ENCODE measurements at regions not wholly inside any gene's neighbourhood (a gene's known extent, or its start where the extent isn't known, plus 50 kb on each side); places are given as distances from the start of the nearest gene placed in this dataset.

DNA sequence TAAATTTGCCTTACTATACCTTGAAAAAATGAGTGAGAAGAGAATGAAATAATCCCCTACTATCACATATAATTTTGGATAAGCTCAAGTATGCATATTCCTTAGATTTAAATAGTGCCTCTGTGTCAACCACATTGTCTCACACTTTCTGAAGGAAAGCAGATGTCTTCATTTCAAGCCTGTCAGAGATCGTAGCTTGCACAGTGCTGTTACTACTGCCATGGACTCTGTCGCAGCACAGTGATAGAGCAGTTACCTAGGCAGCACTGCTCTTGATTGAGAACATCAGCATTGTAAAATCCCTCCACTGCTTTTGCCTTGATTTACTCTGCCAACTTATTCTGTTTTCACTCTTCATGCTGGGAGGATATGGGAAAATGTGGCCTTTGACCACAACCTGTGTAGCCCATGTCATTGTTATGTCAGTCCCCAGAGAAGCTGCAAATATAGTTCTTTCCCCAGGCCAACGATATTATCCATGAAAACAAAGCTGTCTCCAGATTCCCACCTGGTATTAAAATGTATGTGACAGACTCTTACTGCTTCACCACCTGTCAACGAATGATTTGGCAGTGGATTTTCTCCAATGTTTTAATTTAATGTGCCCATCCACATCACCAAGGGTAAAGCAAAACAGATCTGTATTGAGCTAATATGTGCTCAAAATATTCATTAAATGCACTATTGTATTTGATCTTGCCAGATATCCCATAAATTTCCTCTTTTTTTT is 675.7 kb downstream of the METTL4 start:
- Histone ChIP-seq H3K27me3 (ENCODE audit: insufficient read depth, poor library complexity, severe bottlenecking) (peaks cover 3% of the 10 kb centered on the region), H3K27ac (replicated peaks) (no peak overlapping the region), H3K4me3 (replicated peaks; ENCODE audit: insufficient read depth, low read length) (no peak overlapping the region)
- TF ChIP-seq POLR2AphosphoS5 (IDR thresholded peaks at IDR 0.05; ENCODE audit: low read depth) (no peak), SPI1 (IDR thresholded peaks at IDR 0.05; ENCODE audit: borderline replicate concordance, low read depth) (no peak), REST (IDR thresholded peaks at IDR 0.05; ENCODE audit: insufficient replicate concordance, low read depth) (no peak), GABPA (IDR thresholded peaks at IDR 0.05; ENCODE audit: low read depth) (no peak)
- TF ChIP-seq, protein P1, sequence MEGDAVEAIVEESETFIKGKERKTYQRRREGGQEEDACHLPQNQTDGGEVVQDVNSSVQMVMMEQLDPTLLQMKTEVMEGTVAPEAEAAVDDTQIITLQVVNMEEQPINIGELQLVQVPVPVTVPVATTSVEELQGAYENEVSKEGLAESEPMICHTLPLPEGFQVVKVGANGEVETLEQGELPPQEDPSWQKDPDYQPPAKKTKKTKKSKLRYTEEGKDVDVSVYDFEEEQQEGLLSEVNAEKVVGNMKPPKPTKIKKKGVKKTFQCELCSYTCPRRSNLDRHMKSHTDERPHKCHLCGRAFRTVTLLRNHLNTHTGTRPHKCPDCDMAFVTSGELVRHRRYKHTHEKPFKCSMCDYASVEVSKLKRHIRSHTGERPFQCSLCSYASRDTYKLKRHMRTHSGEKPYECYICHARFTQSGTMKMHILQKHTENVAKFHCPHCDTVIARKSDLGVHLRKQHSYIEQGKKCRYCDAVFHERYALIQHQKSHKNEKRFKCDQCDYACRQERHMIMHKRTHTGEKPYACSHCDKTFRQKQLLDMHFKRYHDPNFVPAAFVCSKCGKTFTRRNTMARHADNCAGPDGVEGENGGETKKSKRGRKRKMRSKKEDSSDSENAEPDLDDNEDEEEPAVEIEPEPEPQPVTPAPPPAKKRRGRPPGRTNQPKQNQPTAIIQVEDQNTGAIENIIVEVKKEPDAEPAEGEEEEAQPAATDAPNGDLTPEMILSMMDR (IDR thresholded peaks at IDR 0.05; ENCODE audit: insufficient read depth, low read length), result no peak
- DNase-seq (ENCODE audit: low read depth in 1 of 2, low spot score in 1 of 2), result no peak

DNA sequence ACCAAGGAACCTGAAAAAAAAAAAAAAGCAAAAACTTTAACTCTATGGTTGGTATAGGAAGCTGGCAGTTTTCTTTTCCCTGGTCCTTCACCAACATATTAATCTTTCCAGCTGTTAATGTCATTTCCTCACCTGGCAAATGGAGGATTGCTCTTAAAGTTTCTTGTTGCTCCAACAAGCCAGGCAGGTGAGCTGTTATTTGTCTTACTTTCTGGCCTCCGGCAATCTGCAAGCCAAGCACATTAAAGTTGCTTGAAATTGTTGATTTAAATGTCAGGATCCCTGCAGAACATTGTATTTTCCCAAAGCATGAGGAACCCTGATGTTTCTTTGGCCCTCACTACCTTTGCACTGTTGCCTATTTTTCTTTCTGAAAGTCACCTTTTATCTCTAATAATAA is 664.9 kb downstream of the METTL4 start:
- Histone ChIP-seq H3K4me3 (replicated peaks; ENCODE audit: insufficient read depth, low read length) (no peak overlapping the region), H3K27ac (replicated peaks) (no peak overlapping the region), H3K27me3 (ENCODE audit: insufficient read depth, poor library complexity, severe bottlenecking) (no peaks in the 10 kb centered on the region)
- DNase-seq (ENCODE audit: low read depth in 1 of 2, low spot score in 1 of 2), result no peak
- no peak for TF ChIP-seq SPI1 (IDR thresholded peaks at IDR 0.05; ENCODE audit: borderline replicate concordance, low read depth)
- TF ChIP-seq, protein P1 (IDR thresholded peaks at IDR 0.05; ENCODE audit: insufficient read depth, low read length), result no peak
- TF ChIP-seq POLR2AphosphoS5 (IDR thresholded peaks at IDR 0.05; ENCODE audit: low read depth), result no peak
- no peak for TF ChIP-seq REST (IDR thresholded peaks at IDR 0.05; ENCODE audit: insufficient replicate concordance, low read depth)
- TF ChIP-seq GABPA (IDR thresholded peaks at IDR 0.05; ENCODE audit: low read depth), result no peak

DNA sequence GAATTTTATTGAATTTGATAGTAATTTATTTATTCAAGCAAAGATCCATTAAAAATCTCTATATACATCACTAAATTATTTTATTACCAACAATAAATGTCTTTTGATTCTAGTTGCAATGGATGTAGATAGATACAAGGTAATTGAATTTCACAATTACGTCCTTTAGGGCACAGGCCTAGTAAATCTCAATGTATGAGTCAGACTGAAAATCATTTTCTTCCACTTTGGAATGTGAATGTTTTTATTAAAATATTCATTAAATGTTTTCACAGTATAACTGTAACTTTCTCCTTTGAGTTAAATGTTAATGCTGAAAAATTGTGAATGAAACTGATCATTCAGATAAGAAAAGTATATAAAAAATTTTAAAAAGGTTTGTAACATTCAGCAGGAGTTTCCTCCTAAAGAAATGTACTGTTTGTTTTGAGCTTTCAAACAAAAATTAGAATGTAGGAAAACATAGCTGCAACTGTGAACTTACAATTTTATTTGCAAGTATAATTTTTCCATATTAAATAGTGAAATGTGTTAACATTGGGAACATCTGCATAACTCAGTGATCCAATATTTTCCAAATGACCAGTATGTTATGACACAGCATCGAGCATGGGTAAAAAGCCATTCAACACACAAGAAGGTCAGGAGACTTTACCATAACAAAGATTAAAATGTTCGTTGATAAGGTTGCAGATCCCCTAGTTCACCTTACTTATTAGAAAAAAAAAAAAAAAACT is 663.7 kb downstream of the METTL4 start:
- Histone ChIP-seq H3K27me3 (ENCODE audit: insufficient read depth, poor library complexity, severe bottlenecking) (no peaks in the 10 kb centered on the region), H3K4me3 (replicated peaks; ENCODE audit: insufficient read depth, low read length) (no peak overlapping the region), H3K27ac (replicated peaks) (no peak overlapping the region)
- DNase-seq (ENCODE audit: low read depth in 1 of 2, low spot score in 1 of 2), result no peak
- TF ChIP-seq REST (IDR thresholded peaks at IDR 0.05; ENCODE audit: insufficient replicate concordance, low read depth), result no peak
- TF ChIP-seq POLR2AphosphoS5 (IDR thresholded peaks at IDR 0.05; ENCODE audit: low read depth), result no peak
- TF ChIP-seq, protein P1 (IDR thresholded peaks at IDR 0.05; ENCODE audit: insufficient read depth, low read length), result no peak
- no peak for TF ChIP-seq SPI1 (IDR thresholded peaks at IDR 0.05; ENCODE audit: borderline replicate concordance, low read depth)
- no peak for TF ChIP-seq GABPA (IDR thresholded peaks at IDR 0.05; ENCODE audit: low read depth)

Measured in HL-60 (cell line).